LNCaP clone FGC (cell line): ENCODE measurements at regions not wholly inside any gene's neighbourhood (a gene's known extent, or its start where the extent isn't known, plus 50 kb on each side); places are given as distances from the start of the nearest gene placed in this dataset.

Experiments
- DNase-seq: peaks from one replicate; pipeline ENCODE4 v3.0.0-alpha.2; 2011; ENCODE audit warnings: low read depth
- H3K4me3 ChIP-seq: 2 replicates; pipeline ENCODE4 v1.5.1; 2011; ENCODE audit warnings: mild to moderate bottlenecking, low read depth, low read length, control low read depth
- TF ChIP-seq, protein P1 (sequence below): IDR thresholded peaks from 2 replicates; pipeline ENCODE4 v1.5.1; 2012; ENCODE audit warnings: mild to moderate bottlenecking; ENCODE audit not compliant: control insufficient read depth, insufficient read depth; ENCODE audit errors: extremely low read depth

DNA sequence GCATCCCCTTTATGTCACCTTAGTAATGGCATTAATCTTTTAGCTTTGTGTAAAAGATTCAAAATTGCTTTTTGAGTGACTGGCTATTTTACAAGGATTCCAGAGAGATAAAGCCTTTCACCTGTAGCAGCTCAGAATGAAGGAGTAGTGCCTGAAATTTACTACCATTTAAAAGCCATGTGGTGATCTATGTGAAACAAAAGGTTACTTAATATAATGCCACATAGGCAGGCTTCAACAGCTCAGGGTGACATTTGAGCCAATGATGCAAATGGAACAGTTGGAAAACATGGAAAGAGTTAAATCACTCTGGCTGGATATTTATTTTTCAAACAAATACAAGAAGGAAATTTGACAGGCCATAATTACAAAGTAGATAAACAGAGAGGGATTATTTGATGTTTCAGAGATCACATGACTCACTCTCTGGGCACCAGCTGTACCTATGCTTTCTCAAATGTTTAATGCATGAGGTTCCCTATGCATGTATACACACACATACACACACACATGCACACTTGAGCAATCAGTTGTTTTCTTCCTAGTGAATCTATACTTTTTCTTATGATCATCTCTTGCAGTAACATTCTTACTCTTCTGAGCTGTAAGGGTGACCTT is 171.5 kb downstream of the ZMAT3 start:
- TF ChIP-seq, protein P1, sequence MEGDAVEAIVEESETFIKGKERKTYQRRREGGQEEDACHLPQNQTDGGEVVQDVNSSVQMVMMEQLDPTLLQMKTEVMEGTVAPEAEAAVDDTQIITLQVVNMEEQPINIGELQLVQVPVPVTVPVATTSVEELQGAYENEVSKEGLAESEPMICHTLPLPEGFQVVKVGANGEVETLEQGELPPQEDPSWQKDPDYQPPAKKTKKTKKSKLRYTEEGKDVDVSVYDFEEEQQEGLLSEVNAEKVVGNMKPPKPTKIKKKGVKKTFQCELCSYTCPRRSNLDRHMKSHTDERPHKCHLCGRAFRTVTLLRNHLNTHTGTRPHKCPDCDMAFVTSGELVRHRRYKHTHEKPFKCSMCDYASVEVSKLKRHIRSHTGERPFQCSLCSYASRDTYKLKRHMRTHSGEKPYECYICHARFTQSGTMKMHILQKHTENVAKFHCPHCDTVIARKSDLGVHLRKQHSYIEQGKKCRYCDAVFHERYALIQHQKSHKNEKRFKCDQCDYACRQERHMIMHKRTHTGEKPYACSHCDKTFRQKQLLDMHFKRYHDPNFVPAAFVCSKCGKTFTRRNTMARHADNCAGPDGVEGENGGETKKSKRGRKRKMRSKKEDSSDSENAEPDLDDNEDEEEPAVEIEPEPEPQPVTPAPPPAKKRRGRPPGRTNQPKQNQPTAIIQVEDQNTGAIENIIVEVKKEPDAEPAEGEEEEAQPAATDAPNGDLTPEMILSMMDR = no peak
- DNase-seq = peak; percentile 69

DNA sequence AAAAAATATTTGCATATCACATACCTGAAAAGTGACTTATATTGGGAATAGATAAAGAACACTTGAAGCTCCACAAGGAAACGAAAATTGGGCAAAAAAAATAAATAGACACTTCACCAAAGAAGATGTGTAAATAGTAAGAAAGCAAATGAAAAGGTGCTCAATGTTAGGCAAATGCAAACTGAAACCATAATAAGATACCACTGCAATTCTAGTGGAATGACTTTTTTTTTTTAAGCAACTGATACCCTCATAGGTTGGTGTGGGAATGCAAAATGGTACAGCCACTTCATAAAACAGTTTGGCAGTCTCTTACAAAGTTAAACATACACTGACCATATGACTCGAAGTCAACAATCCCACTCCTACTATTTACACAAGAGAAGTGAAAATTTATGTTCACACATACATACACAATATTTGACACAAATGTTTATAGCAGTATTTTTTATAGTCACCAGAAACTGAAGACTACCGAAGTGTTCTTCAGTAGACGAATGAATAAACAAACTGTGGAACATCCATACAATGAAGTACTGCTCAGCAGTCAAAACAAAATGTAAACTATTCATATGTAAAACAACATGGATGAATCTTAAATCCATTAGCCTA is 176.3 kb downstream of the ZMAT3 start:
- TF ChIP-seq, protein P1 = no peak
- no peak overlapping the region for H3K4me3 ChIP-seq
- peak; percentile 35 for DNase-seq

More for the DNA sequence above, 171.5 kb downstream of the ZMAT3 start:
- no peak overlapping the region for H3K4me3 ChIP-seq
